Left lobe of liver (tissue), 2 donors: ENCODE measurements at regions not wholly inside any gene's neighbourhood (a gene's known extent, or its start where the extent isn't known, plus 50 kb on each side); places are given as distances from the start of the nearest gene placed in this dataset.

ENCODE experiments used
- ATAC-seq: fragments of 200-7000 bp; cut with Tn5 transposase; one replicate; pipeline ENCODE4 v1.9.1; 2020; ENCODE audit warnings: mild to moderate bottlenecking, moderate library complexity
- DNase-seq: peaks from one replicate; pipeline ENCODE4 v3.0.0-alpha.2; 2020; ENCODE audit warnings: low spot score
- donor health status: DM: no; HTN: no; CAD: no; lungs with moderate emphysema.
- donor health status: DM: no; HTN: yes; CAD: no.

- ATAC-seq (no peak), DNase-seq (no peak)
Observed at GRCh38 chr2:217290467-217290866, 430.6 kb upstream of the TNP1 start.

GRCh38 chr2:217289907-217290280 lies 430.0 kb upstream of the TNP1 start:
- ATAC-seq (no peak), DNase-seq (no peak)

- DNase-seq (no peak), ATAC-seq (no peak)
Observed at GRCh38 chr2:217289177-217289906, 429.5 kb upstream of the TNP1 start.

GRCh38 chr2:217288472-217289063 lies 428.7 kb upstream of the TNP1 start:
- ATAC-seq, result no peak
- no peak for DNase-seq

GRCh38 chr2:217286833-217287232 lies 427.0 kb upstream of the TNP1 start:
- no peak for DNase-seq
- ATAC-seq, result no peak

- no peak for DNase-seq
- ATAC-seq, result no peak
Observed at GRCh38 chr2:217285926-217286325, 426.1 kb upstream of the TNP1 start.

GRCh38 chr2:217283460-217283859 lies 423.6 kb upstream of the TNP1 start:
- ATAC-seq, result no peak
- no peak for DNase-seq

GRCh38 chr2:217282531-217282930 lies 422.7 kb upstream of the TNP1 start:
- DNase-seq, result no peak
- ATAC-seq, result no peak

- ATAC-seq (no peak), DNase-seq (no peak)
Observed at GRCh38 chr2:217279556-217279955, 419.7 kb upstream of the TNP1 start.

- ATAC-seq (no peak), DNase-seq (no peak)
Observed at GRCh38 chr2:217279140-217279539, 419.3 kb upstream of the TNP1 start.

GRCh38 chr2:217277646-217278398 lies 418.0 kb upstream of the TNP1 start:
- DNase-seq, result no peak
- ATAC-seq, result no peak

- no peak for ATAC-seq
- DNase-seq, result no peak
Observed at GRCh38 chr2:217276433-217276832, 416.6 kb upstream of the TNP1 start.

GRCh38 chr2:217275091-217275490 lies 415.2 kb upstream of the TNP1 start:
- DNase-seq, result no peak

GRCh38 chr2:217274578-217274977 lies 414.7 kb upstream of the TNP1 start:
- ATAC-seq (no peak), DNase-seq (no peak)

More at GRCh38 chr2:217275091-217275490, 415.2 kb upstream of the TNP1 start:
- no peak for ATAC-seq

- ATAC-seq (no peak), DNase-seq (no peak)
Observed at GRCh38 chr2:217273851-217274250, 414.0 kb upstream of the TNP1 start.

- DNase-seq, result no peak
- ATAC-seq, result no peak
Observed at GRCh38 chr2:217273162-217273561, 413.3 kb upstream of the TNP1 start.

- DNase-seq (no peak), ATAC-seq (no peak)
Observed at GRCh38 chr2:217271813-217272212, 411.9 kb upstream of the TNP1 start.

GRCh38 chr2:217270485-217271121 lies 410.7 kb upstream of the TNP1 start:
- DNase-seq (no peak), ATAC-seq (no peak)

- ATAC-seq (no peak), DNase-seq (no peak)
Observed at GRCh38 chr2:217269701-217270484, 410.0 kb upstream of the TNP1 start.

GRCh38 chr2:217268978-217269377 lies 409.1 kb upstream of the TNP1 start:
- ATAC-seq, result no peak
- no peak for DNase-seq

GRCh38 chr2:217267758-217268157 lies 407.9 kb upstream of the TNP1 start:
- DNase-seq, result no peak
- no peak for ATAC-seq
